ENCODE measurements at regions not wholly inside any gene's neighbourhood (a gene's known extent, or its start where the extent isn't known, plus 50 kb on each side); places are given as distances from the start of the nearest gene placed in this dataset.

- Histone ChIP-seq H3K4me3 (no peak overlapping the region), H3K27ac (no peak overlapping the region), H3K9me3 (no peaks in the 10 kb centered on the region), H3K4me1 (no peaks in the 10 kb centered on the region), H3K27me3 (peaks cover 6% of the 10 kb centered on the region), H3K36me3 (no peaks in the 10 kb centered on the region)
- no peak for DNase-seq (ENCODE audit: low spot score in 2 of 2)
- 76% methylated on average over 20 of the region's 20 CpGs for WGBS
- TF ChIP-seq CTCF (IDR thresholded peaks at IDR 0.05) = no peak
- TF ChIP-seq EP300 (IDR thresholded peaks at IDR 0.05) = no peak
- no peak for TF ChIP-seq POLR2A (IDR thresholded peaks at IDR 0.05)
- TF ChIP-seq POLR2AphosphoS5 (IDR thresholded peaks at IDR 0.05) = no peak
These were observed 75.5 kb downstream of the PHETA1 start for GRCh38 chr12:111293266-111294009.

GRCh38 chr12:111291357-111291756 is 77.5 kb downstream of the PHETA1 start:
- H3K9me3 ChIP-seq = no peaks in the 10 kb centered on the region
- 93% methylated on average over 12 of the region's 12 CpGs for WGBS
- H3K4me1 ChIP-seq = no peaks in the 10 kb centered on the region
- no peaks in the 10 kb centered on the region for H3K36me3 ChIP-seq
- DNase-seq (ENCODE audit: low spot score in 2 of 2) = no peak
- H3K4me3 ChIP-seq = no peak overlapping the region
- no peak overlapping the region for H3K27ac ChIP-seq
- H3K27me3 ChIP-seq = no peaks in the 10 kb centered on the region
- TF ChIP-seq EP300 (IDR thresholded peaks at IDR 0.05) = no peak

- H3K36me3 ChIP-seq = no peaks in the 10 kb centered on the region
- H3K4me1 ChIP-seq = no peaks in the 10 kb centered on the region
- H3K27me3 ChIP-seq = no peaks in the 10 kb centered on the region
- no peak overlapping the region for H3K4me3 ChIP-seq
- no peak for TF ChIP-seq EP300 (IDR thresholded peaks at IDR 0.05)
- no peak for TF ChIP-seq POLR2AphosphoS5 (IDR thresholded peaks at IDR 0.05)
- TF ChIP-seq CTCF (IDR thresholded peaks at IDR 0.05) = no peak
- TF ChIP-seq POLR2A (IDR thresholded peaks at IDR 0.05) = no peak
- no peak for DNase-seq (ENCODE audit: low spot score in 2 of 2)
- no peaks in the 10 kb centered on the region for H3K9me3 ChIP-seq
- WGBS = 83% methylated on average over 10 of the region's 10 CpGs
- H3K27ac ChIP-seq = no peak overlapping the region
These were observed 80.1 kb downstream of the PHETA1 start for GRCh38 chr12:111288771-111289170.

GRCh38 chr12:111287125-111287900 is 81.6 kb downstream of the PHETA1 start:
- TF ChIP-seq EP300 (IDR thresholded peaks at IDR 0.05) (no peak), POLR2AphosphoS5 (IDR thresholded peaks at IDR 0.05) (no peak), CTCF (IDR thresholded peaks at IDR 0.05) (no peak), POLR2A (IDR thresholded peaks at IDR 0.05) (no peak)
- H3K4me3 ChIP-seq = no peak overlapping the region
- H3K27me3 ChIP-seq = no peaks in the 10 kb centered on the region
- no peak overlapping the region for H3K27ac ChIP-seq
- 80% methylated on average over 33 of the region's 34 CpGs for WGBS
- DNase-seq (ENCODE audit: low spot score in 2 of 2) = no peak
- H3K4me1 ChIP-seq = no peaks in the 10 kb centered on the region
- H3K9me3 ChIP-seq = no peaks in the 10 kb centered on the region
- H3K36me3 ChIP-seq = no peaks in the 10 kb centered on the region

- TF ChIP-seq EP300 (IDR thresholded peaks at IDR 0.05) (no peak), CTCF (IDR thresholded peaks at IDR 0.05) (no peak), POLR2A (IDR thresholded peaks at IDR 0.05) (no peak), POLR2AphosphoS5 (IDR thresholded peaks at IDR 0.05) (no peak)
- Histone ChIP-seq H3K4me1 (no peaks in the 10 kb centered on the region), H3K36me3 (no peaks in the 10 kb centered on the region), H3K27me3 (peaks cover 12% of the 10 kb centered on the region), H3K27ac (no peak overlapping the region), H3K4me3 (no peak overlapping the region), H3K9me3 (no peaks in the 10 kb centered on the region)
- DNase-seq (ENCODE audit: low spot score in 2 of 2) = no peak
- WGBS = 63% methylated on average over 5 of the region's 5 CpGs
These were observed 83.7 kb downstream of the PHETA1 start for GRCh38 chr12:111285200-111285599.
